HG03342 (cell line): ENCODE measurements at regions not wholly inside any gene's neighbourhood (a gene's known extent, or its start where the extent isn't known, plus 50 kb on each side); places are given as distances from the start of the nearest gene placed in this dataset.

Source experiments
- ATAC-seq: cut with Tn5 transposase; IDR thresholded peaks from one replicate; pipeline ENCODE4 v1.9.1; 2021; ENCODE audit warnings: mild to moderate bottlenecking, moderate library complexity; ENCODE audit not compliant: unreplicated experiment

DNA sequence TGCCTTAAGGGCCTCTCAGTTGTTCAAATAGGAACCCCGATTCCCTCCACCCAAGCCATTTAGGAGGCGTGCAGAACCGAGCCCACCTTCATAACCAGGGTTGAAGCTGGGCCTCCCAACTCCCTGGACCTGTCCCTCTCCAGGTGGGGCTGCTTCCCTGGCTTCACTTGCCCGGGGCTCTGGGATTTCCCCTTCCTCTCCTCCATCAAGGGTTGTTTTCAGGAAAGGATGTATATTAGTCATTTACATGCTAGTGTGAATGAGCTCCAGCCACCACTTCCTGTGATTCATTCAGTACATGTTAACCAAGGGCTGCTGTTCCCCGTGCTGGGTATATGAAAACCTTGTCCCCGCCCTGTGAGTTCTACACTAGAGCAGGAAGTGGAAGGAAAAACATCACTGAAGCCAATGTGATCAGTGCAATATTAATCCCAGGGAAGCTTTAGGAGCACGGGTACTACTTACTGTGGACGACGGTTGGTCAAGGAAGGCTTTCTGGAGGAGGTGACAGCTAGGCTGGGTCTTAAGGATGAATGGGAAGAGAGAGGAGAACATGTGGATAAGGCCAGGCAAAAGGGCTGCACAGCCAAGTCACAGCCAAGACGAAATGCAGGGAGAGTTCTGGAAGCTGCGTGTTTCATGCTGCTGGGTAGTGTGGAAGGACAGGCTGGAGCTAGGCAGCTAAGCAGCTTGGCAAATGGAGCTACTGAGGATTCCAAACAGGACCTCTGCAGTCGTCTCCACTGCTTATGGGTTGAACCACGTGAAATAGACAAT, 150.1 kb upstream of the SHH start:
- no peak for ATAC-seq

DNA sequence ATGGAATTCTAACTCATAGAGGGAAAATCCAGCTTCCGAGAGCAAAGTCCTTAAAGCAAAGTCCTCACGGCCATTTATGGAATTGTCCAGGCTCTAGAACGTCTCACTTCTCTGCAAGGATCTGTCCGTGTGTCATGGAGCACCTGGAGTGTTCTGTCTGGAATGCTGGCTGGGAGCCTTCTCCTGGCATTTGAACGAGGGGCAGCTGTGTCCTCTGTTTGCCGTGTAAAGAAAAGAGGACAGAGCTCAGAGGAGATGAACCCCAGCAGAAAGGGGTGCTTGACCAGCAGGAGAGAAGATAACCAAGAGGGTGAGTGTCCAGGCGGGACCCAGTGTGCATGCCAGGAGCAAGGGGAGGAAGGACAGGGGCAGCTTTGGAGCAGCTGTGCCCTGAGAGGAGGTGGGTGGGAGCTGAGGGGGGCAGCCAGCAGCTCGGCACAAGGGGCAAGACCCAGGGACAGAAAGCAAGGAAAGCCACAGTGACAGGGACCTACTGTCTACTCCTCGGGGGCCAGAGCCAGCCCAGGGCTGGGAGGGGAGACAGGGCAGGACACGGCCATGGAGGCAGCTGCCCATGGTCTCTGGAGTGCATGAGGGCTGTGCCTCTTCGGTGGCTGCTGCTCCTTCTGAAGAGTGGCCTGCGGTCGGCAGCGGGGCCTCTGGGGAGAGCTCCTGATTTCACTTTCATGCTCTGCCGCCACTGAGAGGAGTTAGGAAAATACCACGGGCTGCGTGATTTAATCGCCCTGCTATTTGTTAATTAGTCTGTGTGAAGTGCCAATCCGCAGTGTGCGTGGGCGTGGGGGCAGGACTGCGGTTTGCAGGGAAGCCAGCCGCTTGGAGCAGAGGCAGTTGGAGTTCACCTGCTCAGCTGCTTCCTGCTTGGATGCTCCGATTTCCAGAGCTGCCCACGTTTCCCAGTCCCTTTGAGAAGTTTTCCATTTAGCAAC, 149.3 kb upstream of the SHH start:
- ATAC-seq, result no peak

DNA sequence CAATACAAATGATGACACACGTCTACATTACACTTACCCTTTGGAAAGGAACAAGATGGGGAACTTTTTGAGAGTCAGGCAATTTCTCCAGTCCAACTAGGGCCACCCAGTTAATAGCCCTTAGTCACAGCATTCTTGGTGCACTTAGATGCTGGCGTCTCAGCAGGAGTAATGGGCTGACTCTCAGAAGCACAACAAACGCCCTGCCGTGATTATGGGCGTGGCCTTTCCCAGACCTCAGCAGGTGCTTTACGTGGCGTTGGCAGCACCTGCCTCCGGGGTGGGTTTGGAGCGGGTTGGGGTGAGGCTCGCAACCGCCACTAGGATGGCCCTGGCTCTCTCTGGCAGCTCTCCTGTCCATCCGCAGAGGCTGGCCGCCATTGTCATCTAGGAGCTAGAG, 147.6 kb upstream of the SHH start:
- no peak for ATAC-seq

DNA sequence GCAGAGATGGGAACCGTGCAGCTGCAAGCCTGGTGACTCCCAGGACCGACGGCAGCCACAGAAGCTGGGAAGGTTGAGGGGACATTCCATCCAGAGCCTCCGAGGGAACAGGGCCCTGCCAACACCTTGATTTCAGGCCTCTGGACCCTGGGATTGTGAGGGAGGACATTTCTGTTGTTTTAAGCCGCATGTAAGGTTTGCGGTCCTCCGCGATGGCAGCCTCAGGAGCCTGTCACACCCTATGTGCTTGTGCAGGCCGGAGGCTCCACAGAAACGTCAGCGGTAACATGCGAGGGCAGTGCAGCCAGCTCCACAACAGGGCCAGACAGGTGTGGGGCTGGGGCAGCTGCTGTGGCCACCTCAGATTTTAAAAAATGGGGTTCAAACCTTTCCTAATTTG, 144.7 kb upstream of the SHH start:
- ATAC-seq, result no peak

DNA sequence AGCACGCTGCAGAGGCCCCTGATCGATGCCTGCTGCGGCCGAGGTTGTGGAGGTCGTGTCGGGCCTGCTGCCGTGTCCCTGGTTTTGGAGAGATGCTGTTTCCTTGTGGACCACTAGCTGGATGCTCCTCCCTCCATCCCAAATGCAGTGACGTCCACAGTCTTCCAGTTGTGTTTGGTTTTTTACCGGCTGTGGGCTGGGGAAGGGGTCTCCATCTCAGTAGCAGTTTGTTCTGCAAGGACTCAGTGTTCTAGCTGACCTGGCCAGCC, 143.0 kb upstream of the SHH start:
- ATAC-seq, result no peak

DNA sequence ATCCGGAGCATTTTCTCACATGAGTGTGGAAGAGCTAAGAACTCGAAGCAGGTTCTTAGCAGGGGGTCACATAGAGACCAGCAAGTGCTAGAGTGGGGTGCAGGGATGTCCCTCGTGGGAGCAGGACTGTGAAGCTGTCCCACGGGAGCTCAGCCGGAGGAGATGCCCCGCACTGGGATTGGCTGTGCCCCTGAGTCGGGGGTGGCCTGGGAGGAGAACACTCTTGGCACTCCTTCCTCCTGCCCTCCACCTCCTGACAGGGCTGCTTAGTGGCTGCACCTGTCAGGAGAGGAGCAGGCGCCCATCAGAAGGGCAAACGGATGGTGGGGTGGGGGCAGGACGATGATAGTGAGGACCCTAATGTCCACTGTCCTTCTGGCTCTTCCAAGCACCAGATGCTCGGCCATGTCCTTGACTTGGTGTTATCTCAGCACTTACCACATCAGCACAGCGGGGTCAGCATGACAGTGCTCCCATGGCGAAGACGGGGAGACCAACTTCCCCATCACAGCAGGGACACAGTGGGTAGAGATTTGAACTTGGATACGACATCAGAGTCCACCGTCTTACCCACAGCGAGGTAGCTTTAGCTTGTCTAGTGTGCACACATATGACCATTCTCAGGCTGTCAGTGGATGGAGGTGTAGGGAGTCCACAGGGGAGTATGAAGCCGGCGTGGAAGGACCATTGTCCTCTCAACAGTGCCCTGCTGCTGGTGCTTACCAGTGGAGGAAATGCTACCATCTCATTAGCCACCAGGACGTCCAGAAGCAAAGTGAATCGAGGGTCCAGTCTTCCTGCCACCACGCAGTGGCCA, 142.5 kb upstream of the SHH start:
- no peak for ATAC-seq

DNA sequence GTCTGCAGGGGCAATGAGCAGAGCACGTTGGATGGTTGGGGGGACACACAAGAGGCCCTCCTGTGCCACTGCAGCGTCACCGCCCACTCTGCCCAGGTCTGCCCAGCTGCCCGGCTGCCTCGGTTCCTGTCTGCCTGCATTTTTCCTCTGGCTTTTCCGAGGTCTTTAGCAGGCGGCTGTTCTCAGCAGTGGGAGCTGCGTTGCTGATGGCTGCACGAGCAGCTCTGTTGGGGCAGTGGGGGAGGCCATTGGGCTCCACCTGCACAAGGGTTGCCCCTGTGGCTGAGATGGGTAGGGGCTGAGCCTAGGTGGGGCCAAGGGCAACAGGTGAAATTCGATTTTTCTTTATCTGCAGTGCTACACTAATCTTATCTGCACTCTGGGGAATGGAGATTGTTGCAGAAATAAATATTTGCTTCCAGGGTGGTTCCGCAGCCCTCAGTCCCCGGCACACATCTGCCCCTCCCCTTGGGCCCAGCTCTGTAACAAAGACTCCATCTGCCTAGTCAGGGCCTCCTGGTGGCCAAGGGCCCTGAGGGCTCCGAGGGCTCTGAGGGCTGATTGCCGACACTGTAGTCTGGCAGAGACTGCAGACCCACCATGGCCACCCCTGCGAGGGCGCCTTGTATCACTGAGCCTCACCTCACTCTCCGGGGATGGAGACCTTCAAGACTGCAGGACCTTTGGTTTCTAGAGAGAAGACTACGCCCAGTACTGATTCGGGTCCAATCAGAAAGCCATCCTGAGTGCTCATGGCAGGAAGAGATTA, 141.7 kb upstream of the SHH start:
- no peak for ATAC-seq

DNA sequence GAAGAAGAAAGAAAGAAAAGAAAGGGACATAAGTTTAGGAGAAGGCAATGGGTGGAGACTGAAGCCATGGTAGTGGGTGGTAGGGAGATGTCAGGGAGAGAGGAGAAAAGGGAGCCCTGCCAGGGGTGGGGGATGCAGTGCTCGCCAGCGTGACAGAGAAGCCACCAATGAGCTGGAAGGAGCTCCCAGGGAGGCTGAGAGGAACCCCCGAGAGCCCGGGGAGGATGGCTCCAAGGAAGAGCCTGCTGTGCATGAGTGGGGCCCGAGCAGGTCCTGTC, 141.2 kb upstream of the SHH start:
- no peak for ATAC-seq

DNA sequence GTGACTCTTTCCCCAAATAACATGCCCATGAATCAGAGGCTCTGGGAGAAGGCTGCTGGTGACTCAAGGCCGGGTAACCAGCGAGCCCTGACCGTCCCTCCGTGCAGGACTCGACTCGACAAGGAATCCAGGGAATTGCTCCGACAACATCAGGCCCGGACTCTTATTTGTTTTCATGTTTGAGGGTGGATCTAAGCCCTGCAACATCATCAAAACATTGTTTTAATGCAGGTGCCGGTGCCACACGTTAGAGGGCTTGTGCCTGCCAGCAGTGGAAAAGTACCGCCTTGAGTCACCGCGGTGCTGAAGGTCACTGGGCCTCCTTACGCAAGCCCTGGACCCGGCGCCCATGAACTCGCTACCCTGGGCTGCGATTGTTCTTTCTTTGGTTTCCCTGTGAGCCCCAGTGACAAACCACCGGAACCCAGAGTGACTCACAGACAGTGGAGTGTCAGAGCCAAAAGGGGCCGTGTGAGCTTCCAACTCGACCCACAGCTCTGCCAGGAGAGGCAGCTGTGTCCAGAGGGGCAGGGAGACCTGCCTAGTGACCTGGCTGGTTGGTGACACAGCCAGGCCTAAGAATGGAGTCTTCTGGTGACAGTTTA, 139.4 kb upstream of the SHH start:
- ATAC-seq, result no peak

DNA sequence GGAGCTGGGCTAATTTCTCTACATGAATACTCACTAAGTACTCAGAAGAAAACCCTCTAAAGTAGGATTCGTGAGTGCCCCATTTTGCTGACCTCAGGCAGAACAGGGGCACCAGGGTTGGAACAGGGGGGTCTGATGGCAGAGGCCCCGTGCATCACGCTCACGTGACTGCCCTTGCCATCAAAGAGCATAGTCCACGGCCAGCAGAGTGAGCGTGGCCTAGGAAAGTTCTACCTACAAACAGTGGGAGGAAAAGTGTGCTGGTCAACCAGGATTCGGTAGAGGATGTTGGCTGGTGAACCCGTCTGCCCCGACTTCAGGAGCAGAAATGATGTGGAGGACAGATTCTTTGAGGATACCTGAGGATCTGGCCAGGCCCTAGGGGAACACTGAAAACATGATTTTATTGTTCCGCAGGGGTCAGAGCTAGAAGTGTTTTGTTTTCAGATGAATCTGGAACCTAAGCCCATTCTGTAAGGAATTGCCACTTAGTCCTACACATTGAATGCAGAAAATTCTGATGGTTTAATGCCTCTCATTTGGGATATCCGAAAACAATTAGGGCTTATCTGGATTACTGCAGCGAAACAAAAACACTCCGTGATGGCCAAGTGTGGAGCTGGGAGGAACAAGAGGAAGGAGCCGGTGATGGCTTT, 138.8 kb upstream of the SHH start:
- ATAC-seq, result no peak

DNA sequence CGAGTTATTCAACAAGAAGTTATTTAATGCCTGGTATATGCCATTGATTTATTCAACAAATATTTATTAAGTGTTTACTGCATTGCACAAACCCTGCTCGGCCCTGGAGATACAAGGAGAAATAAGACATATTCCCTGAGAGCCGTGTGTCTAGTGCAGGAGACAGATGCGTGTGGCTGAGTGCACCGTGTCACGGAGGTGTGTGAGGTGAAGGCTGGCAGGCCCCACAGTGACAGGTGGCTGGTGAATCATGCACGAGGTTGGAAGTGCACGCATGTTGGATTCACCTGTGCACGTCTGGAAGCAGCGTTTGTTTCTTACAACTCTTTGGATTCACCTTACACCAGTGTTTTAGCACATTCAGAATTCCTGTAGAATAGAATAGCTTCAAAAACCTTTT, 136.6 kb upstream of the SHH start:
- ATAC-seq, result no peak

DNA sequence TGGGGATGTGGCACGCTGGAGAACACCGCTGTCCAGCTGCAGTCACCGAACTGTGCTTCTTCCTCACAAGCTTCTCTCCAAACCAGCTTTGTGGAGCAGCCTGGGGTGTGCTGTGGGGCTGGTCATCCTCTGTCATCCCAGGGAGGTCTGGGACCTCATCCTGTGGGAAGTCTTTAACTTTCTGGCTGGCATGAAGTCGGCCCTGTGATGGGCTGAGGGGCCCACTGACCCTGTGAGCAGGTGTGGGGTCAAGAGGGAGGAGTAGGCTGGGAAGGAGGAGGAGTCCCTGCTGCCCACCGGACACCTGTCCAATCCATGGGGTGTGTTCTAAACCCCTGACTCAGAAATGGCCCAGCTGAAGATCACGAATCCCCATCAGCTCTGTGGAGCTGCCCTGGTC, 136.2 kb upstream of the SHH start:
- no peak for ATAC-seq

DNA sequence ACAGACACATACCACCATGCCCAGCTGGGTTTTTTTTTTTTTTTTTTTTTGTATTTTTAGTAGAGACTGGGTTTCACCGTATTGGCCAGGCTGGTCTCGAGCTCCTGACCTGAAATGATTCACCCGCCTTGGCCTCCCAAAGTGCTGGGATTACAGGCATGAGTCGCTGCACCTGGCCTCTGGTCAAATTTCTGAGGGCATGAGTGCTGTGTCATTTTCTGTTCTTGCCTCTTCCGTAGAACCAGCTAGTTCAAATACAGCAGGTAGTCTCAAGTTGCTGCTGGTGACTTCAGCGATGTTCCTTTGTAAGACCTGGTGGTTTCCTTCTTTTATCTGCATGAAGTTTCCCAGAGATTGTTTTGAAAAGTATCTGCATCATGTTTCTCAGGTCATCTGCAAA, 134.8 kb upstream of the SHH start:
- ATAC-seq, result no peak

DNA sequence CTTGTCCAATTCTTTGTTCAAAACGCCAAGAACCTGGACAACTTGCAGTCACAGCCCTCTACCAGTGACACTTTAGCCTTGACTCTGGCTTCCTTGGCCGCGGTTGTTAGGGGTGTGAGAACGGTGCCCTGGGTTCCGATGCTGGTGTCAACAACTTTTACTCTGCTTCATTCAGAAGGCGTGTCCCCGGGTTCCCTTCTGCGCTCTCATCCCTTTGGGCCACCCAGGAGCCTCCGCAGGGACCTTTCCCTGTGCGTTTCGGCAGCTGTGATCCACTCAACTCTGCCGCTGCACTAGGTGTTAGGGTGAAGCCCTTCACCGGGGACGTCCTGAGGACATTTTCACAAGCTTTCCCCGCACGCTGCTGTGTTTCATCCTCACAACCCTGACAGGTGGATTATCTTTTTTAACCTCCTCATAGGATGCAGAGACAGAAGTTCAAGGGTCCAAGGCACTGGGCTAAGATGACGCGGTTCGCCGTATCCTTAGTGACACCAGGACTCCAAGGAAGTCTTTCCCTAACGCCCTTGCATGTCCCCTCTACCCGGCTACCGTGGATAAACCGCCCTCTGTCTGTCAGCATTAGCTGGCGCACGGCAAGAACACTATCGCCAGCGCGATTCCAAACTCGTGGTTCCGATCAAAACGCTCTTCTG, 133.5 kb upstream of the SHH start:
- no peak for ATAC-seq

DNA sequence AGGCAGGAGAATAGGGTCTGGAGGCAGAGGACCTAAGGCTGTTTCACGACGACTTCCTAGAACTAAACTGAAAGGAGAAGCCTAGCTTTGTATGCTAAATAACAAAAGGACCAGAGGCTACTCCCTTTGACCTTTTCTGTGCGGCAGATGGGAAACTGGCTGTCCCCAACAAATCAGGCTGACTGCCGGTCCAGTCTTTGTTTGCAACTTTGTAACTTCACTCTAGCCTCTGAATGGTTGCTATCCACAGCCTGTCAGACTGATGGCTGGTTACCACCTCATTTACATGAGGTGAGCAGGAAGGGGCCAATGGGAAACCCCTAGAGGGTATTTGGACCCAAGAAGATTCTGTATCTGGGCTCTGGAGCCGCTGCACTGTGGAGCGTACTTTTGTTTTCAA, 132.6 kb upstream of the SHH start:
- ATAC-seq, result no peak

DNA sequence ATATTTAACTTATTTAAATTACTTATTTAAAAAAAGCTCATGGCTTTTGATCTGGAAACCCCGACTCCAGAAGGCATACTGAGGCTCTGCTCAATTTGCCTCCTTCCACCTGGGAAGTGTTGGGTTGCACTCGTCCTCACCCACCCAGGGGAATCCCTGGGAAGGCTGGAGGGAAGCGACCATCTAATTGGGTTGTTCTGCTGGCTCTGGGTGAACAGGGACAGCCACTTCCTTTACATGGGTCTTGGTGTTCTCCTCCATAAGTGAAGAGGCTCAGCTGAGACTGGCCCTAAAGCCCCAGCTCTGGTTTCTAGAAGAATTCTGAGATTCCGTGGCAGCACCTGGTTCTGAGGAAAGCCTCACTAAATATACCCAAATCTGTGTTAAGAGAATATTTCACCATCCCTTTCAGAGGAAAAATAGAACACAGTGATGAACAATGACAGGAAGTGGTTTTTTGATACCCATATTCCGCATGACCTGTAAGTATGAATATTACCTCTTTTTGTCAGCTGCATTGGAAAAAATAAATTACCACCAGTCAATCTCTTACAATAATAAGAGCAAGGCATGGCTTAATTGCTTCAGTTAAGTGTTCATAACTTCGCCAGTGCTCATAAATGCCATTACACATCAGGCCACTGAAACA, 131.1 kb upstream of the SHH start:
- ATAC-seq, result no peak

DNA sequence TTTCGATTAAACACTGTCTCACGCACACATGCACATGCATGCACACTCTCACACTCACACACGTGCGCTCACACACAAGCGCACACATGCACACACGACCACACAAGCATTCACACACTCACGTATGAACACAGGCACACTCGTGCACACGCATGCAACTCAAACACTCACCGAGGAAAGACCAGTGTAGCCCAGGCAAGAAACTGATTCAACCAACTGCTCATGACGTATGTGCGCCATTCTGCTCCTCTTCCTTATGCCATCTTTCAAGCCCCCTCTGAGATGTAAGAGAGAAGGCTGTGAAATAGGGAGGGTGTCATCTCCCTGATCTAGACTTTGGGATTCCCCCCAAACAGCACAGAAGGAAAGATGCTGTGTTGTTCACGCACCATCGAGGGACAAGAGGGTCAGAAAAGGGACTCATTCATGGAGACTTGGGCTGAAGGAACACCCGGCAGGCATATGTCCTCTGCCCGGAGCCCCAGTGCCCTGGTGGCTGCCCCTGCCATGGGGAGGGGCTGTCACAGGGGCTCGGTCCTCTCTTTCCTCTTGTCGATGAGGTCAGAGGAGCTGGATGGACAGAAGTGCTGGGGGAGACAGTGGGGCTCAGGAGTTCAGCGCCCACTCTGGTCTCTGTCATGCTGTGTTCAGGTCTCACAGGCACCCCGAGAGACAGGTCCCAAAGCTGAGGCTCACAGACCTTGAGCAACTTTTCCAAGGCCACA, 130.1 kb upstream of the SHH start:
- ATAC-seq, result no peak

DNA sequence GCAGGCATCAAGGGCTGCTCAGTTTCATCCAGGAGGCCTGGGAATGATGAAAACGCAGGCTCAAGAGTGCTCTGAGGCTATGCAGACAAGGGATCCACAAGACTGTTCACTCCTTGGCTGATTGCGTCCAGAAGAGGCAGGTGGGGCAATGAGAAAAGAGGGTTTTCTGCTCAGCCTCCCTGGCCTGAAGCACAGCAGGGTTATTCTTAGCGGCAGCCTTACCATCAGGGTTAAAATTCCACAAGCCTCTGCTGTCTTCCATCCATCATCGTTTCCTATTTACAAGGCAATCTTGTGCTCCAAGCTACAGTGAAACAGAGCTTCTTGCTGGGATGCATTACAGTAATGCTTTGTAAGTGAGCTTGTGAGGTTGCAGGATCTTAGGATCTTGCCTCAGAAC, 129.4 kb upstream of the SHH start:
- ATAC-seq, result no peak

DNA sequence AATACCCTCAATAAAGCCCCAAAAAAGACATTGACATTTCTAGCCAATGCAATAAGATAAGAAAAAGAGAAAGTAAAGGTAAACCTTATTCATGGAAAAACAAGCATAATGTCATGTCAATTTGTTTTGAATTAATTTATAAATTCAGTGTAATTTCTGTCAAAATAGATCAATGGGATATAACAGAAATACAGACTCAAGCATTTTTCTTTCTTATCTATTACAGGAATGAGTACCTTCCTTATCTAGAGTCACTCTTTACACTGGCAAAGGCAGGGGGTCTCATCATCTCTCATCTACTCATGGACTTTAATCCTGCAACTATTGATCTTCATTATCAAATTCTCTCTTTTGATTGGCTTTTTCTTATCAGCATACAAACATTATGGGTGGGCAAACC, 127.1 kb upstream of the SHH start:
- no peak for ATAC-seq
